ENCODE measurements at regions not wholly inside any gene's neighbourhood (a gene's known extent, or its start where the extent isn't known, plus 50 kb on each side); places are given as distances from the start of the nearest gene placed in this dataset.

GRCh38 chr4:161002386-161002785, 1161.4 kb downstream of the FSTL5 start:
- 89 to 92% methylated on average over 5 to 7 of the region's 8 CpGs for WGBS, 2 donors
- H3K9me3 ChIP-seq, result no peaks in the 10 kb centered on the region
- H3K36me3 ChIP-seq, result no peaks in the 10 kb centered on the region
- no peak for TF ChIP-seq POLR2A (IDR thresholded peaks at IDR 0.05)
- TF ChIP-seq, protein P1, sequence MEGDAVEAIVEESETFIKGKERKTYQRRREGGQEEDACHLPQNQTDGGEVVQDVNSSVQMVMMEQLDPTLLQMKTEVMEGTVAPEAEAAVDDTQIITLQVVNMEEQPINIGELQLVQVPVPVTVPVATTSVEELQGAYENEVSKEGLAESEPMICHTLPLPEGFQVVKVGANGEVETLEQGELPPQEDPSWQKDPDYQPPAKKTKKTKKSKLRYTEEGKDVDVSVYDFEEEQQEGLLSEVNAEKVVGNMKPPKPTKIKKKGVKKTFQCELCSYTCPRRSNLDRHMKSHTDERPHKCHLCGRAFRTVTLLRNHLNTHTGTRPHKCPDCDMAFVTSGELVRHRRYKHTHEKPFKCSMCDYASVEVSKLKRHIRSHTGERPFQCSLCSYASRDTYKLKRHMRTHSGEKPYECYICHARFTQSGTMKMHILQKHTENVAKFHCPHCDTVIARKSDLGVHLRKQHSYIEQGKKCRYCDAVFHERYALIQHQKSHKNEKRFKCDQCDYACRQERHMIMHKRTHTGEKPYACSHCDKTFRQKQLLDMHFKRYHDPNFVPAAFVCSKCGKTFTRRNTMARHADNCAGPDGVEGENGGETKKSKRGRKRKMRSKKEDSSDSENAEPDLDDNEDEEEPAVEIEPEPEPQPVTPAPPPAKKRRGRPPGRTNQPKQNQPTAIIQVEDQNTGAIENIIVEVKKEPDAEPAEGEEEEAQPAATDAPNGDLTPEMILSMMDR (IDR thresholded peaks at IDR 0.05), result no peak
- no peak overlapping the region for H3K4me3 ChIP-seq (replicated peaks in 1 of 3)
- intact Hi-C loops (cut with DNase I), result no loop called here
- no peaks in the 10 kb centered on the region for H3K4me1 ChIP-seq
- no peak overlapping the region for H3K27ac ChIP-seq
- DNase-seq, result no peak
- H3K27me3 ChIP-seq, result no peaks in the 10 kb centered on the region

DNA sequence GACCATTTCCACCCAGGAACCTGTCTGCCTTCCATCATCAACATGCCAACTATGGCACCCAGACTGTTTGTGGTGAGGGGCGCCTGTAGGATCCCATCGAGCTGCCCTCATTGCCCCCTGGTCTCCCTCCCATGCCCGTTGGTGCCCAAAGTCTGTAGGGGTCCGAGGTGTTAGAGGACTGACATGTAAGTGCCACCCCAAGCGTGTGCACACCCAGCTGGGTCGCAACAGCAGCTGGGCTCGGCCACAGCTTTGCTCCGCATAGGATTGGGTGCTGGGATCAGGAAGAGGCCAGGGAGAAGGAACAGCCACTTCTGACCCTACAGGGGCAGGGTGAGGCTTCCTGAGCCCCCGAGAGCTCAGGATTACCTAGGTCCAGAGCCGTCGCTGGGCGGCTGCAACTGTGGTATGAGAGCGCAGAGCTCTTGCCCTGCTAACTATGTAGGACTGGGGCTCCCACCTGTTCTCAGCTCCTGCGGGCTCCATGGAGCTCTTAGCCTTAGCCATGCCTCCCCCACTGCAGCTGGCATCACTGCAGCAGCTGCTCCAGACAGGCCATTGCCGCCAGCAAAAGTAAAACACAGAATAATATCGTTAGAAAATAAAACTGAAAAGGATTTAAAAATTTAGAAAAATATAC, 1160.3 kb downstream of the FSTL5 start:
- H3K4me3 ChIP-seq (replicated peaks in 1 of 3), result no peak overlapping the region
- no peak for TF ChIP-seq POLR2A (IDR thresholded peaks at IDR 0.05)
- TF ChIP-seq, protein P1 (IDR thresholded peaks at IDR 0.05), result no peak
- intact Hi-C loops (cut with DNase I), result no loop called here
- H3K27me3 ChIP-seq, result no peaks in the 10 kb centered on the region
- H3K27ac ChIP-seq, result no peak overlapping the region
- H3K36me3 ChIP-seq, result no peaks in the 10 kb centered on the region
- no peaks in the 10 kb centered on the region for H3K9me3 ChIP-seq
- DNase-seq, result no peak
- H3K4me1 ChIP-seq, result no peaks in the 10 kb centered on the region
- WGBS, 2 donors, result 93 to 97% methylated on average over 8 to 15 of the region's 16 CpGs

GRCh38 chr4:161005746-161006145, 1158.1 kb downstream of the FSTL5 start:
- H3K4me3 ChIP-seq (replicated peaks in 1 of 3), result no peak overlapping the region
- H3K9me3 ChIP-seq, result no peaks in the 10 kb centered on the region
- H3K4me1 ChIP-seq, result no peaks in the 10 kb centered on the region
- H3K27ac ChIP-seq, result no peak overlapping the region
- TF ChIP-seq, protein P1 (IDR thresholded peaks at IDR 0.05), result no peak
- no peak for TF ChIP-seq POLR2A (IDR thresholded peaks at IDR 0.05)
- H3K36me3 ChIP-seq, result no peaks in the 10 kb centered on the region
- DNase-seq, result no peak
- 39 to 83% methylated on average over 2 of the region's 2 CpGs for WGBS, 2 donors
- H3K27me3 ChIP-seq, result no peaks in the 10 kb centered on the region
- intact Hi-C loops (cut with DNase I), result no loop called here

- intact Hi-C loops (cut with DNase I), result no loop called here
- H3K9me3 ChIP-seq, result no peaks in the 10 kb centered on the region
- no peak overlapping the region for H3K27ac ChIP-seq
- no peak overlapping the region for H3K4me3 ChIP-seq (replicated peaks in 1 of 3)
- H3K4me1 ChIP-seq, result no peaks in the 10 kb centered on the region
- no peak for DNase-seq
- 64 to 69% methylated on average over 2 of the region's 2 CpGs for WGBS, 2 donors
- no peaks in the 10 kb centered on the region for H3K36me3 ChIP-seq
- TF ChIP-seq POLR2A (IDR thresholded peaks at IDR 0.05), result no peak
- TF ChIP-seq, protein P1 (IDR thresholded peaks at IDR 0.05), result no peak
- no peaks in the 10 kb centered on the region for H3K27me3 ChIP-seq
These were observed 1155.3 kb downstream of the FSTL5 start for GRCh38 chr4:161008527-161008926.

DNA sequence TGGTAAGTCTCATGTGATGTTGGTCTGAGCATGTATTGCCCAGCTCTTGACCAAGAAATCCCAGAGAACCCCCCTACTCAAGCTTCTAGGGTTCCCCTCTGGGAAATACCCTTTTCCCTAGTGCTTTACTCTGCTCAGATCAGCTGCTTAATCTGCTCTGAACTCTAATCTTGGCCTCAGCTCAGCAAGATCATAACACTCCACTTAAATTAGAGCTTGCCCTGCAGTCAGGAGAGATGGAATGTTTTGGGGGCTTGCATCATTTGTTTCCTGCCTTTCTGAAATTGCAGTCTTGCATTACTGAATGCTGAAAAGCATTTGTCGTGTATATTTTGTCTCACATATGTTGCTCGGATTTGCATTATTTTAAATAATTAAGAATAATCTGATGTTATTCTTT, 1153.6 kb downstream of the FSTL5 start:
- whole genome bisulfite sequencing, 2 donors, result 90 to 94% methylated on average over 2 of the region's 2 CpGs
- Histone ChIP-seq H3K4me3 (replicated peaks in 1 of 3) (no peak overlapping the region), H3K27ac (no peak overlapping the region), H3K4me1 (no peaks in the 10 kb centered on the region), H3K9me3 (no peaks in the 10 kb centered on the region), H3K36me3 (no peaks in the 10 kb centered on the region), H3K27me3 (no peaks in the 10 kb centered on the region)
- intact Hi-C loops (cut with DNase I), result no loop called here
- TF ChIP-seq POLR2A (IDR thresholded peaks at IDR 0.05), result no peak
- TF ChIP-seq, protein P1 (IDR thresholded peaks at IDR 0.05), result no peak
- no peak for DNase-seq
